CD4-positive, alpha-beta T cell treated with Interleukin-4 for 1 hour (primary cell): ENCODE measurements at regions not wholly inside any gene's neighbourhood (a gene's known extent, or its start where the extent isn't known, plus 50 kb on each side); places are given as distances from the start of the nearest gene placed in this dataset.

ENCODE experiments used
- DNase-seq, 2 donors: peaks; one replicate each; pipeline ENCODE4 v3.0.0-alpha.2; 2020 to 2022

DNA sequence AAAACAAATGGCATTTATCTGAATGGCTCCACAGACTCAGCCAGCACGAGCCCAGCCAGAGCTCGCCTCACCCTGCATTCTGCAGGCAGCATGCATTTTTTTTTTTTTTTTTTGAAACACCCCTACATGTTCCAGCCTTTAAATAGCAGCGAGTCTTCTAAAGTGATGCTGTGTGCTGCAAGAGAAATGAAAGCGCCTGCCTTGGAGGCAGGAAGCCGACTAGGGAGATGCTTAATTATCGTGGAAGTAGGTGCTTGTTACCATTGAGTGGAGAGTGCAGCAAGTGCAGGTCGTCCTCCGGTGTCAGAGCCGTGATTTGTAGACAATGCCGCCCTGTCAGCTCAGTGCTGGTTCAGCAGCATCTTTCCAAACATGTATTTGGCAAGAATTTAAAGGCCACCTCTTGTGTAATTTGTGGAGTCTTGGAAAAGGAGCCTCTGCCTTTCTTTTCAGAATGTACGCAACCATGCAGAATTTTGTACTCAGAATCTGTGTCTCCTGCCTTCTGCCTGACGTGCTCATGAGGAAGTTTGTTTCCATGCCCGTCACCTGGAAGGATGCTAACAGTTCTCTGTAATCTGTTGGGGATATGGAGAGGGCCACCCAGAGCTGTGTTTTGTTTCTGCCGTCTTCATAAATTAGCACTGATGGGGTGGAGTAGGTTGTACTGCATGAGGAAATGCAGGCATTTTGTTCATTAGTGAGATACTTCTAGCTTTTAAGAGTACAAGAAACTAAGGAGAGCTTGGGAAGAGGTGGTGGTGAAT lies 345.9 kb upstream of the RGS6 start:
- no peak for DNase-seq

DNA sequence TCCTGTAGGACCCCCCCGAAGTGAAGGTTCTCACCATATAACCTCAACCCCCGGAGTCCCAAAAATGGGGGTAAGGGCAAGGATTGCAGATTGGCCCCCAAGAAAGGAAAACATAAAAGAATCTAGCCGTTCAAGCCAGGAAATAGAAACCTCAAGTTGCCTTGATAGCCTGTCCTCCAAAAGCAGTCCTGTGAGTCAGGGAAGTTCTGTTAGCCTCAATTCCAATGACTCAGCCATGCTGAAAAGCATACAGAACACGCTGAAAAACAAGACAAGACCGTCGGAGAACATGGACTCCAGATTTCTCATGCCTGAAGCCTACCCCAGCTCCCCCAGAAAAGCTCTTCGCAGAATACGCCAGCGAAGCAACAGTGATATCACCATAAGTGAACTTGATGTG lies 344.2 kb upstream of the RGS6 start:
- DNase-seq: no peak

DNA sequence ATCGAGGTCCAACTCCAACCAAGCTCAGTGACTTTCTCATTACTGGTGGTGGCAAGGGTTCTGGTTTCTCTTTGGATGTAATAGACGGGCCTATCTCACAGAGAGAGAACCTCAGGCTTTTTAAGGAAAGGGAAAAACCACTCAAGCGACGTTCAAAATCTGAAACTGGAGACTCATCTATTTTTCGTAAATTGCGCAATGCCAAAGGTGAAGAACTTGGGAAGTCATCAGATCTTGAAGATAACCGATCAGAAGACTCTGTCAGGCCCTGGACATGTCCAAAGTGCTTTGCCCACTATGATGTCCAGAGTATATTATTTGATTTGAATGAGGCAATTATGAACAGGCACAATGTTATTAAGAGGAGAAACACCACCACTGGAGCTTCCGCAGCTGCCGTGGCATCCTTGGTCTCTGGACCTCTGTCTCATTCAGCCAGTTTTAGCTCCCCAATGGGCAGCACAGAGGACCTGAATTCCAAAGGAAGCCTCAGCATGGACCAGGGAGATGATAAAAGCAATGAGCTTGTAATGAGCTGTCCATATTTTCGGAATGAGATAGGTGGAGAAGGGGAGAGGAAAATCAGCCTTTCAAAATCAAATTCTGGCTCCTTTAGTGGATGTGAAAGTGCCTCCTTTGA lies 343.5 kb upstream of the RGS6 start:
- no peak for DNase-seq

DNA sequence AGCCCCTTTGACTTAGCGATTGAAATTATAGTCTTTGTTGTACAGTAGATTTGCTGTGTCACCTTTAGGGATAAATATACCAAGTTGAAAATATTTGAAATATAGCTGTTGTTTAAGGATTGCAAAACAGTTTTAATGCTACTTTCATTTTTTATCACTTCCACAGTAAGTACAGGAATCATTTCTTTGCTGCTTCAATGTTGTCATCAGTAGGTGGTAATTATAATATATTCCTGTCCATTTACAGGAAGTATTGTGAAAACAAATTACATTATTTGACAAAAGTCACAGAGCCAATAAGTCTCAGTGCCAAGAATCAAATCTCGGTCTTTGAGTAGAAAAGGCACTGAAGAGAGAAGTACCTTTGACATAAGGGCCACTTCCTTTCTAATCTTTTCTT lies 342.6 kb upstream of the RGS6 start:
- DNase-seq: no peak

DNA sequence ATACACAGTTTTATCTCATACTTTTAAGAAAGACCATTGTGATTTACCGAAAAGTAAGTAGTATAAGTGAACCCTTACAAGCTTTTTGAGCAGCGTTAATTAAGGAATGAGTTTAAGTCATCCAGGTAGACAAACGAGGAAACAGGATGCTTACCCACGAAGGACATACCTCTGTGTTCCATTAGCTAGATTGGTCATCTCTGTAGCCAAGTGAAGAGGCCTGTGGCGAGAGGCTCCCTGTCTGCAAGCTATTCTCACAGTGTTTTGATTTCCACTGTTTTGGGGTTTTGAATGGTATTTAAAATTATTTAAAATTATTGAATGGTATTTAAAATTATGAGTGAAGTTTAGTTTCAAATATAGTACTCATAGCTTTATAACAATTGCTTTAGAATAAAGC lies 342.1 kb upstream of the RGS6 start:
- no peak for DNase-seq

DNA sequence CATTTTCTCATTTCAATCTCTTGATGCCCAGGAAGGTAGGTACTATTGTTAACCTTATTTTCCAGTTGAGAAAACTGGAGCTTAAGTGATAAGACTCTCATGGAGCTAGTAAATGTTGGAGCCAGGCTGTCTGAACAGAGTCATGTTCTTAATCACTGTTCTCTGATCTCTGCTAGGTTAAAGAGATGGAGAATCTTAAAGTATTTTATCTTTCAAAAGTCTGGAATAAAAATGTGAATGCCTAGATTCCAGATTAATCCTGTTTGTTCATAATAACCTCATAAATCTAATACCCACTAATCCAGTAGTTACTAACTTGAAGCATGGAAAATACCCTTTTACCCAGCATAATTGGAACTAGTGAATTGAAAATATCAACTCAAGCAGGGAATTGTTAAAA lies 341.0 kb upstream of the RGS6 start:
- DNase-seq: no peak

DNA sequence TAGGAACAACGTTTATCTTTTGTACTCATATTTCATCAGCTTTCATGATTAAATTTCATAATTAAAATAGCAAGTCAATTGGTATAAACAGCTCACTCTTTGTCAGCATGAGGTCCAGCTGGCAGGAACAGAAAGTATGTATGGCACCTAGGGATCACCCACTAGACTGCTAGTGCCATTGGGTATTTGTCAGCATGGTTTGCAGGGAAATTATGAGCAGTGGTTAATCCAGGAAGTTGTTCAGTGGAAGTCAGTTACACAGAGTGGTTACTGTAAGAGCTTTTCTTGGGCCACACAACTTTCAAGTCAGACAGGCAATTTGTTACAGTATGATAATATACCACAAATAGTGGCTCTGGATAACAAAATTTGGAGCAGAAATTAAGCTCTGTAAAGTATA lies 340.3 kb upstream of the RGS6 start:
- peak in 1 of 2 donors; percentile 21 for DNase-seq

DNA sequence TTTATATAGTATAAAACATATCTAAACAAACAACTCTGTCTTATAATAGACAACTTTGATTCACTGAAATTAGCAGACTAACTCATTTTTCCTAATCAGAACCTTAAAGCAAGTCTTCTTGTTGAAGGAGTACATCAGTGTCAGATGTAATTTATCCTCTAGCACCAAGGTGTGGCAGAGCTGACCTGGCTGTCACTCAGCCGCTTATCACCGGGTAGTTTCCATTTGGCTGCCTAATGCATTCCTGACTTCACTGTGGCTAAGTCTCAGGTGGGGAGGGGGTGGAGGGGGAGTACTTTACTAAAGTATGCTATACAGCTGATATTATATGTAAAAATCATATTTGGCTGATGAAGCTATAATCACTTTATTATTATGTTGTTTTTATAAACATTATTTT lies 339.9 kb upstream of the RGS6 start:
- no peak for DNase-seq

DNA sequence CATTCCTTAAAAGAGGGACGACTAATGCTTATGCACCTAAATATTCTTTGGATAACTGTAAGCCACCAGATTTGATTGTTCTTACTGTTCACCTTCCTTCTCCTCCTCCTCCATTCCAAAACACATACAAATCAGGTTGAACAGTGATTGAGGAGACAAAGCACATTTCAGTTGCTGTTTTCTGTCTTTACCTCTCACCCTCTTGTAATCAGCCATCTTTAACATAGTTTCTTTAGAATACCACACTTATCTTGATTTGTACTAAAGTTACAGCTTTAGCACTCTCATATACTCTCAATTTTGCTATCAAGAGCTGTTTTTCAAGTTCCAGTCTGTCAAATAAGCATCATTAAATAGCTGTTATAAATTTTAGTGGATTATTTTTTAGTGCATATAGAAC lies 338.3 kb upstream of the RGS6 start:
- DNase-seq: no peak

DNA sequence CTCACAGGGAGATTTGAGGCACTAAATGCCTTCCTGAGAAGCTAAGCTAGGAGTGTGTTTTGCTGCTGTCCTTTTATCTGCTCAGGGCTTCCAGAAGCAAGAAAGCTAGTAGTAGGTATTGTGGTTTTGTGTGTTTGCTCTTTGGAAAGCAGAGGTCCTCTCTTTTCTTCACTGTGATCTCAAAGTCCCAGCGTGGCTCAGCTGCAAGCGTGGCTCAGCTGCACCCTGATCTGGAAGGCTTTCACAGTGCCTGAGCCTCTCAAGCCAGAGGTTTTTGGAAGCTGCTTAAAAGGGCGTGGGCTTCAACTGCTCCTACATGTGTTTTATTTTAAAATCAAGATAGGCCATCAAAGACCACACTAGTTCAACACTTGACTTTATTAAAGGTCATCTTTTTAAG lies 337.4 kb upstream of the RGS6 start:
- peak in 1 of 2 donors; percentile 15 for DNase-seq

DNA sequence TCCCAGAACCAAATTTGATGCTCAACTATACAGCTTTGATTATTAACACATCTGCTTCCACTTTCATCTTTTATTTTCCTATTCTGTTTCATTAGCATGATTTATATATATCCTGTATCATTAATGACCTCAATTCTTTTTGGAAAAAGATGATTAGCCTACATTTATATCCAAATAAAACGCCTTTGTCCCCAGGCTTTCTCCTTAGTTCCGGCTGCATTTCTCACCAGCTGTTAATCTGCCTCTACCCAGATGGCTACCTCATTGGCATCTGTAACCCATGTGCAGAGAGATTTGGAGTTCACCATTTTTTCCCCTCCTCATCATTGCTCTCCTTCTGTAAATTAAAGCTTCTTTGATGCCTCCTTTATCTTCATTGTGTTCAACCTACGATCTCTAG lies 336.8 kb upstream of the RGS6 start:
- no peak for DNase-seq

DNA sequence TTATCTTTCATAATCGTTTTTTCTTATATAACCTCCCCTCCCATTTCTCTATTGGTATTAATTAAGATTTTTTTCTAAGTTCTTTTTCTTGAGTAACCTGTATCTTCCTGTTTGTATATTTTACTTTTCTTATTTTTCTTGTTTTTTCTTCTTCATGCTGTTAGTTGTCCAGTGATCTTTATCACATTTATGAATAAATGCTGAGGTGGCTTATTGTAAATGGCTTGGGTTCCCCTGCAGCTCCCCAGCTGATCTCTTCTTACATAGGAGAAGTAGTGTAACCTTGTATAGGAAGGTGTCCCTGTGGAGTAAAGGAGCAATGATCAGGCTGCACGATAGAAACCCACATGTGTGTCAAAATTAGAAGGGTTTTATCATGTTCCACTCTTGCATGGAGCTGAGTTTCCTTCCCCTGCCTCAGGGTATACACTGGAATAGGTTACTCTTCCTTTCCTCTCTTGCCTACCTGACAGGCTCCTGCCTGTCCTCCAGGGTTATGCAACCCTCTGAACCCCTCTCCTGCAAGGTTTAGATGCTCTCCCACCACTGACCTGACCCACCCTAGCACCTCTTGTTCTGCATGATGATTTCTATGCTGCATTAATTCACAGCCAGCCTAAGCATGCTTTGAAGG lies 334.8 kb upstream of the RGS6 start:
- DNase-seq: no peak

DNA sequence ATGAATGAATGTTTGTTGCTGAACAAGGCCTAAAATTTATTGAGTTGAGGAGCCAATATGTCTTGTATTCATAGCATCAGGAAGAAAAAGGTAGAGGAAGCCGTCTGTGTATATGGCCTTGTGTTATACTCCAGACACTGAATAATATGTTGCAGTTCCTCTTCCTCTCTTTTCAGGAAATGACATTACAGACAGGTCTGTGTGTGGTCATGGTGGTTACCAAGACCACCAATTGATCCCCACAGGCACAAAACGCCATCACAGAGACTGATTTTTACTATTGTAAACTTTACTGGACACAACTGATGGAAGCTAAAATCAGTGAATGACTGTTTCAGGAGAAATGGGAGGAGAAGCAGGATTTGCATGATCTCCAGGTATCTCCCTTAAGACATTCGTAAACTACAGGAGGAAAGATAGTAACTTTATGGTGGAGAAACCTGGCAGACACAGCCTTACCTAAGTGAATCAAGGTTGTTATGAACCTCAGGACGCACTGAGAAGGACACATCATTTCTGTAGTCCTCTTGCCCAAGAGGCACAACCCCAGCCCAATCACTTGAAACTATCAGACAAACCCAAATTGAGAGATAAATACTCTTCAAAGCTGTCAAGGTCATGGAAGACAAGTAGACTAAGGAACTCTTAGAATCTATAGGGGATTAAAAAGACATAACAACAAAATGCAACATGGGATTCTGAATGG lies 334.1 kb upstream of the RGS6 start:
- DNase-seq: peak in 1 of 2 donors; percentile 16

DNA sequence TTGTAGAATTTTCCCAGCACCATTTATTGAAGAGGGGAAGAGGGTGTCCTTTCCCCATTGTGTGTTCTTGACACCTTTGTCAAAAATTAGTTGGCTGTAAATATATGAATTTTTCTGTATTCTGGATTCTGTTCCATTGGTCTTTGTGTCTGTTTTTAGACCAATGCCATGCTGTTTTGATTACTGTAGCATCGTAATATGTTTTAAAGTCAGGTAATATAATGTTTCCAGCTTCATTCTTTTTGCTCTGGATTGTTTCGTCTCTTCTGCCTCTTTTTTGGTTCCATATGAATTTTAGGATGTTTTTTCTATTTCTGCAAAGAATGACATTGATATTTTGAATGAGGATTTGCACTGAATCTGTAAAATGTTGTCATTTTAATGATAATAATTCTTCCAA lies 331.9 kb upstream of the RGS6 start:
- no peak for DNase-seq

DNA sequence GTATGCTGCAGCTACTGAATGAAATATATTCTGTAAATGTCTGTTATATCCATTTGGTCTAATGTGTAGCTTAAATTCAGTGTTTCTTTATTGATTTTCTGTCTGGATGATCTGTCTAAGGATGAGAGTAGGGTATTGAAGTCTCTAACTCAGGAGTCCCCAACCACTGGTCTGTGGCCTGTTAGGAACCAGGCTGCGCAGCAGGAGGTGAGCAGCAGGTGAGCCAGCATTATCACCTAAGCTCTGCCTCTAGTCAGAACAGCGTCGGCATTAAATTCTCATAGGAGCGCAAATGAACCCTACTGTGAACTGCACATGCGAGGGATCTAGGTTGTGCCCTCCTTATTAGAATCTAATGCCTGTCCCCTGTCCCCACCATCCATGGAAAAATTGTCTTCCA lies 329.7 kb upstream of the RGS6 start:
- no peak for DNase-seq

DNA sequence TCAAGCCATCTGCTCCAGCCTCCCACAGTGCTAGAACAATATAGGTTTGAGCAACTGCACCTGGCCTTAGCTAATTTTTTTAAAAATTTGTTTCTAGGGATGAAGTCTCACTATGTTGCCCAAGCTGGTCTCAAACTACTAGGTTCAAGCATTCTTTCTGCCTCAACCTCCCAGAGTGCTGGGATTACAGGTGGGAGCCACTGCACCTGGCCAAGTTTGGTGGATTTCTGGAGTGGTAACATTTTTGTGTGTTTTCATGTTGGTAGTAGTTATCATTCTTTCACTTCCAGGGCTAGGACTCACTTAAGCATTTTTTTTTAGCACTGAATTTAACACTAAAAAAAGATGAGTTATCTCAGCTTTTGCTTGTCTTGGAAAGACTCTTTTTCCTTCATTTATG lies 328.0 kb upstream of the RGS6 start:
- no peak for DNase-seq

DNA sequence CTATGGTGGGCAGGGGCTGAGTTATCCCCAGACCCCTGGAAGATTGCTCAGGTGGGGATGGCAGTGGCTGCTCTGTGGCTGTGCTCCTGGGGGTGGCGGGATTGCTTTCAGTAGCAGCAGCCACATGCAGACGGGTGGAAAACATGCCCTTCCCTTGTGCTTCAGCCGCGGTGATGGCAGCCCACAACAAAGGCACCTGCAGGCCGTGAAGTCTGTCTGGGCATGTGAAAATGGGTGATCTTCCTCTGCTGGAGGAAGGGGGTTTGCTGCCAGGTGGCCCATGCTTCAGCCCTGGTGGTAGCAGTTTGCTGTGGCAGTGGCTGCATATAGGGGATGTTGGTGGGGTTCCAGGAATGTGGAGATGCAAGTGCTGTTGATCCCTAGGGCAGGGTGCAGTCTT lies 326.2 kb upstream of the RGS6 start:
- no peak for DNase-seq

DNA sequence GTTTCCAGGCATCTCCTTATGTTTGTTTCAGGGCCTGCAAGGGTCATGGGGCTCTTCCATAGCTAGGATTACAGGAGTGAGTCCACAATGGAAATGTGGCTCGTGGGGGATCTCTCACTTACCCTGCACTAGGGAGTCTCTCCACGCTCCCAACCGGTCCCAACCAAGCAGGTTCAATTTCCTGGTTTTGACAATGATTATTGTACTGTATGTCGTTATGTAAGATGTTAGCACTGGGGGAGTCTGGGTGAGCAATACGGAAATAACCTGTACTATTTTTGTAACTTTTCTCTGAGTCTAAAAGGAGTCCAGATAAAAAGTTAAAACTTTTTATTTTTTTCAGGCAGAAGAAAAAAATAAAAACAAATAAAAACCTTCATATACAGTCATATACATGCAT lies 325.7 kb upstream of the RGS6 start:
- DNase-seq: no peak

DNA sequence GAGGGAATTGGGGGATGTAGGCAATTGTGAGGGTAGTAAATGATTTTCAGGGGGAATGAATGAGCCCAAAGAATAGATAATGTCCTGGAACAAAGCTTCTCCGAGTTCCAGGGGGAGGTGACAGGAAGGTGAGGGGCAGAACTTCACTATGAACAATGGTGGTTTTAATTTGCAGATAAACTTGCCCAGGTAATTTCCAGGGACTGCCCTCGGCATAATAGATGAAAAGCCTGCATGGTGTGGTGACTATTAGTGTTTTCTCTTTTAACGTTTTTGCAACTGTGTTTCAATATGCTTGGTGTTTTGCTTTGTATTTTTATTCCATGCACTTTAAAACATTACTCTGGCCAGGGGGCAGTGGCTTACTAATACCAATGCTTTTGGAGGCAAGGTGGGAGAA lies 325.2 kb upstream of the RGS6 start:
- DNase-seq: no peak

DNA sequence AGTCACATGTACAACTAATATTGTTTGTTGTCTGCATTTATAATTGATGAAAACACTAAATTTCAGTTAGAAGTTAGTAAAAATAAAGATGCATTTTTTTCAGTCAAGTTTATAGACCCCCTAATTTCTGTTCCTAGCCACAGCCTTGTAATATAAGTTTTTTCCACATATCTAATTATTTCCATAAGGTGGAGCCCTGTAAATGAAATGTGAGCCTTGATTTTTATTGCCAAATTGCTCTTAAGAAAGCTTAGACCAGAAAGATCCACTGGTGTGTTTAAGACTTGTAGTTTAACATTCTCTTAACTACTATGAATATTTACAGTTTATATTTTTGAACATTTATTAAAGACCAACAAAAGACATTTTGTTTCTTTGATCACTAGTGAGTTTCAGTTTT lies 322.1 kb upstream of the RGS6 start:
- no peak for DNase-seq

DNA sequence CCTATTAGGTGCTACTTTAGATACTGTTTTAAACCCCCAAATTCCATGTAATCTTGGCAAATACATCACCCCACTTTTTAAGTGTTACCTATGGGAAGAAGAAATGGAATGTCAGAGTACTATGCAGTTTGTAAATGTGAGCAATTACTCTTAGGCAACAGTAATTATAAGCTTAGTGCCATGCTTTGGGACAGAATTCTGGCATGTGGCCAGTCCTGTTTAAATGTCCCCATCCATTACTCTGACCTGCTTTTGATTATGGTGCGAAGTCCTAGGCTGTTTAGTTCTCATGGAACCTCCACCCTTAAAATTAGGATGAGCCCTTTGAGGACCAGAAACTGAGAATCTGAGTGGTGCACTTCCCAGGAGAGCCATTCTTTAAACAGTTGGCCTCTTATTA lies 321.4 kb upstream of the RGS6 start:
- DNase-seq: no peak

DNA sequence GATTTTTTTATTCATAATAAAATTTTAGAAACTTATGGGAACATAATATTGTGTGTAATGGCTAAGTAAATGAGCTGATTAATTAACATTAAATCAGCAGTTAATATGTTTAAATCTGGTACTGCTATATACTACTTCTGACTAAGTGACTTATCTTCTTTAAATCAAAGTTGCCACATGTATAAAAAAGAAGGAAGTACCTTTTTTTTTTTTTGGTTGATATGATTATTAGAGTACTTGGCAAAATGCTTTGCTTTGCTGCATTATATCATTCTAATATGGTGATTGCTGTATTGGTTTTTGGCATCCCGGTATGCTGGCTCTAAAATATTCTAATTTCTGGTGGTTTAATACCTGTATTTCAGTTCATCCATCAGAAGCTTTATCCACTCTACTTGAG lies 319.1 kb upstream of the RGS6 start:
- no peak for DNase-seq

DNA sequence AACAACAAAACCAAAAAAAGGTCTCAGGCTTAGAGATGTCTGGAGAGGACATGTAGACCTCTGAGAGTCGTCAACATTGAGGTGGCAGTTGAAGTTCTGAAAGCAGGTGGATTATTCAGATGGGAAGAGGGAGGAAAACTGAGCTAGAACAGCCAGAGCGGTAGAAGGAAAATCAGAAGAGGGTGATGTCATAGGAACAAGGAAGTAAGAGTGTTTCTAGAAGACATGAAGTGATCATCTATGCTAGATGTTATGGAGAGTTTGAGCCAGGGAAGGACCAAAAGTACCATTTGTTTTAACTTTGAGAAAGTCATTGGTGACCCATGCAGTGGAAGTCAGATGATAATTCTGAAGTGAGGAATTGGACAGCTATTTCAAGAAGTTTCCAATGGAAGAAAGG lies 316.2 kb upstream of the RGS6 start:
- no peak for DNase-seq

DNA sequence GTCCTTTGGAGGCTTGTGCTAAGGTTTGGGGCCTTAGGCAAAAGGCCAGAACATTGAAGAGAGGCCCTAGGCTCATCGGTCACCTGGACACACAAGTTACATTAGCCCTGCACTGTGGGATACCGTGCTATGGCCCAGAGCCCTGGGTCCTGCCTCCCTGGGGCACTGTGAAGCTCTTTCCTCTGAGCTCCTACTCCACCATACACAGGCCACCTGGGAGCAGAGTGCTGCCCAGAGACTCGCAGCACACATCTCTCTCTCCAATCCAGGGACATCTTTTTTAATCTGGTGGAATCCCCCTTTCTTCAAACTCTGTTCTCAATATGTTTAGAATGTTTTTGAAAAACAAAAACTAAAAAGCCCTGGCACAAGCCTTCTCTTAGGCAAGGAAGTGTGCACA lies 314.2 kb upstream of the RGS6 start:
- DNase-seq: no peak
